Endodermal cell (in vitro differentiated cells): ENCODE measurements at regions not wholly inside any gene's neighbourhood (a gene's known extent, or its start where the extent isn't known, plus 50 kb on each side); places are given as distances from the start of the nearest gene placed in this dataset.

ENCODE experiments used
- DNase-seq: peaks from one replicate; pipeline ENCODE4 v3.0.0-alpha.2; 2017
- H3K27ac ChIP-seq: 2 replicates; pipeline ENCODE4 v1.5.1; 2013; ENCODE audit warnings: mild to moderate bottlenecking, low read depth, low read length, moderate library complexity
- H3K27me3 ChIP-seq: 2 replicates; pipeline ENCODE4 v1.6.1; 2013; ENCODE audit warnings: mild to moderate bottlenecking, low read length, moderate library complexity; ENCODE audit not compliant: insufficient read depth, control insufficient read depth, poor library complexity, severe bottlenecking
- H3K36me3 ChIP-seq: 2 replicates; pipeline ENCODE4 v1.7.0; 2013; ENCODE audit warnings: mild to moderate bottlenecking, low read length, moderate library complexity; ENCODE audit not compliant: control insufficient read depth, insufficient read depth
- H3K4me1 ChIP-seq: one replicate; pipeline ENCODE4 v1.7.0; 2013; ENCODE audit warnings: low read length; ENCODE audit not compliant: control insufficient read depth, insufficient read depth
- H3K4me3 ChIP-seq: 2 replicates; pipeline ENCODE4 v1.5.1; 2013; ENCODE audit warnings: mild to moderate bottlenecking, low read length, moderate library complexity
- H3K9ac ChIP-seq: 2 replicates; pipeline ENCODE4 v1.6.1; 2013; ENCODE audit warnings: mild to moderate bottlenecking, low read length, moderate library complexity; ENCODE audit not compliant: poor library complexity, severe bottlenecking; ENCODE audit errors: extremely low read depth
- H3K9me3 ChIP-seq: 2 replicates; pipeline ENCODE4 v1.6.1; 2013; ENCODE audit warnings: mild to moderate bottlenecking, low read length, moderate library complexity; ENCODE audit not compliant: control insufficient read depth
- H3K27ac Mint-ChIP-seq: 2 replicates; pipeline ENCODE4 v1.8.0; 2020; ENCODE audit warnings: mixed read lengths
- H3K27me3 Mint-ChIP-seq: 2 replicates; pipeline ENCODE4 v1.8.0; 2021; ENCODE audit warnings: mild to moderate bottlenecking, mixed read lengths; ENCODE audit not compliant: insufficient read depth
- H3K36me3 Mint-ChIP-seq: 2 replicates; pipeline ENCODE4 v1.8.0; 2020; ENCODE audit warnings: low read depth, mixed read lengths
- H3K4me1 Mint-ChIP-seq: 2 replicates; pipeline ENCODE4 v1.8.0; 2020; ENCODE audit warnings: mixed read lengths
- H3K4me3 Mint-ChIP-seq: 2 replicates; pipeline ENCODE4 v1.8.0; 2020; ENCODE audit warnings: mild to moderate bottlenecking, moderate library complexity, mixed read lengths
- H3K9me3 Mint-ChIP-seq: 2 replicates; pipeline ENCODE4 v1.8.0; 2020; ENCODE audit warnings: mild to moderate bottlenecking, mixed read lengths
- CTCF ChIP-seq: fragments of 200-600 bp; sonication (generic); conservative IDR thresholded peaks from 2 replicates; pipeline ENCODE4 v1.5.0; 2021; ENCODE audit warnings: antibody characterized with exemption, mild to moderate bottlenecking
- WGBS, 2 experiments: methylation state at CpG; one replicate each; pipeline versions ENCODE4 v1.1.5 to v1.1.7; 2013; ENCODE audit warnings: missing lambda C conversion rate in 2 of 2, mixed read lengths in 1 of 2; ENCODE audit not compliant: insufficient coverage in 1 of 2, insufficient read length in 1 of 2; 5-methylcytosine and 5-hydroxymethylcytosine counted together

DNA sequence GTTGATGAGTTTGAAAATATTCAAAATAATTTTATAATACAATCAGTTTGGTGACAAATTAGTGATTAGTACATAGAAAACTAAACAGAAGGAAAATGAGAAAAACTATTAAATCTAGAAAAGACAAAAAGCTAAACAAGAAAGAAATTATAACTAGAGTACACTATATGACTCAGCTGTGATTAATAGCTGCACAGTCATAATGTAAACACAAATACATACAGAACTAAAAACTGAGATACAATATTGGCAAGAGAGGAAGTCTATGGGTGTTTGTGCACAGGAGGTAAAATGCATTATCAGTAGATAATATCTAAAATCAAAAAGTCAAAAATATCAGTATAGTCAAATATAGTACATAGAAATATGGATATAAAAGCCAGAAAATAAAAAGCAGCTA, 80.7 kb upstream of the PCSK6 start:
- Mint-ChIP-seq H3K27me3 (peaks cover 9% of the 10 kb centered on the region), H3K9me3 (no peaks in the 10 kb centered on the region), H3K36me3 (no peaks in the 10 kb centered on the region), H3K4me1 (no peaks in the 10 kb centered on the region), H3K27ac (no peak overlapping the region), H3K4me3 (no peak overlapping the region)
- Histone ChIP-seq H3K4me3 (no peak overlapping the region), H3K9ac (no peak overlapping the region), H3K9me3 (no peaks in the 10 kb centered on the region), H3K4me1 (no peaks in the 10 kb centered on the region), H3K27ac (no peak overlapping the region), H3K27me3 (peaks cover 6% of the 10 kb centered on the region), H3K36me3 (no peaks in the 10 kb centered on the region)
- DNase-seq, result no peak
- TF ChIP-seq CTCF, result no peak

- TF ChIP-seq CTCF, result no peak
- H3K4me3 Mint-ChIP-seq, result no peak overlapping the region
- Histone ChIP-seq H3K9me3 (no peaks in the 10 kb centered on the region), H3K9ac (no peak overlapping the region), H3K4me1 (no peaks in the 10 kb centered on the region), H3K27ac (no peak overlapping the region), H3K27me3 (peaks cover 5% of the 10 kb centered on the region), H3K4me3 (no peak overlapping the region), H3K36me3 (no peaks in the 10 kb centered on the region)
- H3K9me3 Mint-ChIP-seq, result no peaks in the 10 kb centered on the region
- DNase-seq, result no peak
- H3K27ac Mint-ChIP-seq, result no peak overlapping the region
- peaks cover 11% of the 10 kb centered on the region for H3K27me3 Mint-ChIP-seq
- no peaks in the 10 kb centered on the region for H3K4me1 Mint-ChIP-seq
- H3K36me3 Mint-ChIP-seq, result no peaks in the 10 kb centered on the region
- WGBS, 2 experiments, result 91 to 95% methylated on average over 14 to 17 of the region's 17 CpGs
Measured at GRCh38 chr15:101568821-101569555, 79.5 kb upstream of the PCSK6 start.

DNA sequence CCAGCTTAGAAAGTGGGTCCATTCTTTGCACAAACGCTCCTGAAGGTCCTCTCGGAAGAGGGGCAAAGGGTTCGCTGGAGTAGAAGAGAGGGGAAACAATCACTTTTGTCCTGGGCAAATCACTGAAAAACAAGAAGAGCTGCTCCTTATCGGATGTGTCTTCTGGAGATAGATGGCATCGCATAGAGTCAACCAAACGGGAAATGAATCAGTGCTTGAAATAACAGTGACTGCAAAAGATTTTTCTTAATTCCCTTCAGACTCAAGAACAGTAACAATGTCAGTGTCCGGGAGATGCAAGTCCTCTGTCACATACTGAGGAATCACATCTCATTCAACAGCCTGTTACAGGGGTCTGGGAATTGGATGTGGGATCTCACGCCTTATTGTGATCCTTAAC, 78.8 kb upstream of the PCSK6 start:
- no peaks in the 10 kb centered on the region for H3K4me1 ChIP-seq
- Mint-ChIP-seq H3K4me1 (no peaks in the 10 kb centered on the region), H3K36me3 (no peaks in the 10 kb centered on the region), H3K4me3 (no peak overlapping the region), H3K27me3 (peaks cover 11% of the 10 kb centered on the region), H3K27ac (no peak overlapping the region), H3K9me3 (no peaks in the 10 kb centered on the region)
- H3K9me3 ChIP-seq, result no peaks in the 10 kb centered on the region
- no peaks in the 10 kb centered on the region for H3K36me3 ChIP-seq
- no peak for TF ChIP-seq CTCF
- 90 to 95% methylated on average over 8 of the region's 8 CpGs for WGBS, 2 experiments
- no peak for DNase-seq
- no peak overlapping the region for H3K4me3 ChIP-seq
- H3K27me3 ChIP-seq, result no peaks in the 10 kb centered on the region
- H3K9ac ChIP-seq, result no peak overlapping the region
- no peak overlapping the region for H3K27ac ChIP-seq
